ENCODE measurements at regions not wholly inside any gene's neighbourhood (a gene's known extent, or its start where the extent isn't known, plus 50 kb on each side); places are given as distances from the start of the nearest gene placed in this dataset.

DNA sequence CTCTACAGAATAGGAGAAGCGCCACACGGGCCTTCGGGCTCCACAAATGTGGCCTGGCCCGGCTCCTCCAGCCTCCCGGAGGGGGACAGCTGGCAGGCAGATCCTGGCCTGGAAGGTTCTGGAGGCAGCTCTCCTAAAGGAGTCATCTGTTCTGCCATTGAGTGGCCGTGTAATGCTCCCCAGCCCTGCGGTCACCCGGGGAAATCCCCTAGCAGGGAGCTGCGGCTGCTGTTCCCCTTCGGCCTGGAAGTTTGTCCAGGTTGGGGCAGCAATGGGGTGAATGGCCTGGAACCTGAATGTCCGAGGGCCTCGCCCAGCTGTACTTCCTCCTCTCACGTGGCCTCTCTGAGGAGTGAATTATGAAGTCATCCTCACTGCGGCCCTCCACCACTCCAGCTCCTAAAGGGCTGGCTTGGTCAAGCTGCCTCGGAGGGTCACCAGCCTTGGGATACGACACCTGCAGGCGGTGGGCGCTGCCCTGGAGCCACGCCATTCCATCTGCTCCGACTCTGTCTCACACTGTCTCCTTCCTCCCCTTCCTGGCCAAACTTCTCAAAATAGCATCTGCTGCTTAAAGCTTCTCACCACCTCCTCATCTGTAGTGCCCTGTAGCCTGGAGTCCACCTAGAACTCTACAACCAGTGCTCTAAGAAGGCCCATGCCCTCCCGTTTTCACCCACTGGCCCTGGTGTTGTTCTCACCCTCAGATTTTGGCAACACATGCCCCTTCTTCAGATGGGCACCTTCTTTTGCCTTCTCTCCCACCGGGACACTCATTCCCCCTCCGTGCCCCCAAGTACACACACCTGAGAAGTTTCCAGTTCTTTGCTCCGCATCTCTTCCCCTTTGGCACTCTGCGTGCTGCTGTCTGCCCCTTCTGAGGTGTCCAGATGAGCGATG is 54.4 kb upstream of the TMPRSS2 start:
- DNase-seq = no peak

DNA sequence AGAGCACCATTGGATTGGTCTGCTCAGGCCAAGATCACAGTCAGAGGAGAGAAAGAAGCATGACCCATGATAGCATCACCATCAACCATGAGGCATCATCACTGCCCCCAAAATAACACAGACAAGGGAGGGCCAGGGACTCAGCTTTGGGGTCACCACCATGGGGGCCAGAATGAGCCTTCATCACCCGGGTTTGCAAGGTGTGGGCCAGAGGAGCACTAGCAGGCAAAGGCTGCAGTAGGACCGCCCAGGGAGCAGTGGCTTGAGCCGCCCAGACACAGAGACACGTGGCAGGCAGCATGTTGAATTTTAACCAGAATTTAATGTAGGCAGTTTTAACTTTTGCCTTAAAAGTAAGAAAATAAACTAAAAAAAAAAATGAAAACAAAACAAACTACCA is 53.7 kb upstream of the TMPRSS2 start:
- no peak for DNase-seq

DNA sequence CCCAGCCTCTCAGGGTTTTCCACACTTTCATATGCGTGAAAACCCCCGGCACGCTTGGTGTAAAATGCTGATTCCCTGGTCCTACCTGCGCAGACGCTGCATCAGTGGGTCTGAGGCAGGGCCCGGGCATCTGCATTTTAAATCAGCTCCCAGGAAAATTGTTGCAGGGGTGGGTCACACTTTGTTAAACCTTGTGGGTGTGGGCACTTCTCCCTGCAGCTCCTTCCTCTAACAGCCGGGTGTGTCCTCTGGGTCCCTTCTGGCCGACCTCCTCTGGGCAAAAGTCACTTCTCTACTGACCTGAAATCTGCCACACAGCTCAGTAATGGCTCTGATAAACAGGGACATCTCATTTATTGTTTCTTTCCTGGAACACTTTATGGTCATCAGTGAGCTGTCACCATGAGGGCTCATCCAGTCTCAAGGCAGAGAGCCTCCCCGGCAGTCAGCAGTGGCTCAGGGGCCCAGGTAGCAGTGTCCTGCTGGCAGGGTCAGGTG is 52.8 kb upstream of the TMPRSS2 start:
- DNase-seq = no peak

DNA sequence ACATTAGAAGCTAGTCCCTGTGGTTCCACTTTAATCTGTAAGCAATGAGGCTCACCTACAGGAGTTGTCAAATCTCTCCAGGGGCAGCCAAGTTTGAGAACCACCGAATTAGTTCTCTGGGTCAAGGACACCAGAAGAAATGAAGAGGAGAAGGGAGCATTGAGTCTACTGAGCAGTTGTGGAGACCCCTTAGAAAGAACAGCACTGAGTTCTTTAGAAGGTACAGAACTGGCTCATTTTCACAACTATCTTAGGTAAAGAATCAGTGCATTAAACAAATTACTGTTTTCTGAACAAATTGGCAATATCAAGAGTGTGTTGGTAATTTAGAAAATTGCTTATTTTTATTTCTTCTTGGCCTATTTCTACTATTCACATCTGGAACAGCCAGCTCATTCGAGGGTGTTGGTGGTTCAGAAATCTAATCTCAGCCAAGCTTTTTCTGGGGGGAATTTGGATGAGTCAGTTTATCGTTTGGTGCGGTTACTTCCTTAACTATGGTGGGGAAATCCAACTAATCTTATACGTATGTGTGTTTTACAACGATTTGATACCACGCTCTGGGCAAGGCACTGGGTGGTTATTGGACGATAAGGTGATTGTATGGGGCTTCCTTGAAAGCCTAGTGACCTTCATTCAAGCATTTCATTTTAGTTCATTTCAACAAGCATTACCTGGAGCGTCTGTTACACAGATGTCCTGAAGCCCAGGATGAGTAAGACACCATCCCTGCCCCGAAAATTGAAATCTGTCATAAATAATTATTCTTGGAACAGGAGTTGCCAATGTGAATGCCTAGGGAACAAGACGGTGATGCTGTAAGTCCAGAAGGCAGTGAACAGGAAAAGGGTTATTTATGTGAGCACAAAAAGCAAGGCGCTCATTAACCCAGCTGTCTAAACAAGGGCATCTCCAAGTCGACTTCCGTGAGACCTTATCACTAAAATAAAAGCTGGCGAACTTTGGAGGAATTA is 52.0 kb upstream of the TMPRSS2 start:
- no peak for DNase-seq

DNA sequence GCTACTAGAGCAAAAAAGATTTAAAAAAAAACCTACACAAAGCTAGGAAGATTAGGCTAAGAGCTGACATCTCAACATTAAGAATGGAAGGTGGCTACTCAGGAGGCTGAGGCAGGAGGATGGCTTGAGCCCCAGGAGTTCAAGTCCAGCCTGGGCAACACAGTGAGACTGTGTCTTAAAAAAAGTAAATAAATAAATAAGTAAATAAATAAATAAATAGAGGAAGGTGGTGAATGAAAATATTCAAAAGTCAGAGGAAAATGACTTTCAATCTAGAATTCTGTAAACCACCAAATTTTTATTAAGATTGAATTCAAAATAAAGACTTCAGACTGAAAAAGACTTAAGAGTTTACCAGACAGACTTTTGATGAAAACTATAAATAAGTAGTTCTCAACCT is 50.9 kb upstream of the TMPRSS2 start:
- no peak for DNase-seq

DNA sequence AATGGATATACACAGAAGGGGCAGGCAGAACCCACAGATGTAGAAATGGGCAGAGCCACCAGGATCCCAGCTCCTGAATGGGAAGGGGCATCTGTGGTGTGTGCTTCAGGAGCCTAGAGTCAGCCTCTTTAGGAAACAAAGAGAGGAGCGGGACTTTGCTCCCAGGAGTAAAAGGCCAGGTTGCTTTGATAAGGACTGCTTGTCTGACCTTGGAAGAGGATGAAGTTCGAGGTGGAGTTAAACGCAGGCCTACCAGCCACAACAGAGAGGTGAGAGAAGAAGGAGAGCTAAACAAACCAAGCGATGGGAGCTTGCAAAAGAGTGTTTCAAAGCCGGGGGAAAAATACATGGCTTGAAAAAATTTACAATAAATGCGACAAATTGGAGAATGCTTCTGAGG is 49.9 kb upstream of the TMPRSS2 start:
- no peak for DNase-seq

Measured in retina (tissue), 1 donor.